ENCODE measurements at regions not wholly inside any gene's neighbourhood (a gene's known extent, or its start where the extent isn't known, plus 50 kb on each side); places are given as distances from the start of the nearest gene placed in this dataset.

DNA sequence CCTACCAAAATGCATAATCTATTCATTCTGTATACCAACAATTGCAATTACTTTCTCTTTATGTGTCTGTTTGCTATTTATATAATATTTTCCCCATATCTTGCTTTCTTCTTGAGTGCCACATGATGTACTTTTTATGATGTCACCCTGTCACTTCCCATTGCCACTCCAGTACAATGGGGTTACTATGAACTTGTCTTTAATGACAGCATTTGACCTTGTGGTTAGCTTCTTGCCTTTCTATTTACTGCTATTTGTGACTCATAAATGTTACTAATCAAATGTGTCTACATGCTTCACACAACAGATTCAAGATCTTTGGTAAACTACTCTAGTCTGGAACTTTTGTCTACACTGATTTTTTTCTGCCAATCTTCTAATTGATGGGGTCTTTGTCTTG, 486.3 kb downstream of the NR4A2 start:
- ATAC-seq (ENCODE audit: low FRiP score in 2 of 2) (no peak), DNase-seq (no peak)
- H3K27ac ChIP-seq = no peak overlapping the region
- TF ChIP-seq, protein P1, sequence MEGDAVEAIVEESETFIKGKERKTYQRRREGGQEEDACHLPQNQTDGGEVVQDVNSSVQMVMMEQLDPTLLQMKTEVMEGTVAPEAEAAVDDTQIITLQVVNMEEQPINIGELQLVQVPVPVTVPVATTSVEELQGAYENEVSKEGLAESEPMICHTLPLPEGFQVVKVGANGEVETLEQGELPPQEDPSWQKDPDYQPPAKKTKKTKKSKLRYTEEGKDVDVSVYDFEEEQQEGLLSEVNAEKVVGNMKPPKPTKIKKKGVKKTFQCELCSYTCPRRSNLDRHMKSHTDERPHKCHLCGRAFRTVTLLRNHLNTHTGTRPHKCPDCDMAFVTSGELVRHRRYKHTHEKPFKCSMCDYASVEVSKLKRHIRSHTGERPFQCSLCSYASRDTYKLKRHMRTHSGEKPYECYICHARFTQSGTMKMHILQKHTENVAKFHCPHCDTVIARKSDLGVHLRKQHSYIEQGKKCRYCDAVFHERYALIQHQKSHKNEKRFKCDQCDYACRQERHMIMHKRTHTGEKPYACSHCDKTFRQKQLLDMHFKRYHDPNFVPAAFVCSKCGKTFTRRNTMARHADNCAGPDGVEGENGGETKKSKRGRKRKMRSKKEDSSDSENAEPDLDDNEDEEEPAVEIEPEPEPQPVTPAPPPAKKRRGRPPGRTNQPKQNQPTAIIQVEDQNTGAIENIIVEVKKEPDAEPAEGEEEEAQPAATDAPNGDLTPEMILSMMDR (IDR thresholded peaks at IDR 0.05) = no peak
- TF ChIP-seq POLR2A (IDR thresholded peaks at IDR 0.05) (no peak), EP300 (IDR thresholded peaks at IDR 0.05) (no peak)
- no peaks in the 10 kb centered on the region for H3K36me3 ChIP-seq
- no peaks in the 10 kb centered on the region for H3K4me1 ChIP-seq
- H3K27me3 ChIP-seq = no peaks in the 10 kb centered on the region
- H3K4me3 ChIP-seq = no peak overlapping the region
- no peaks in the 10 kb centered on the region for H3K9me3 ChIP-seq

DNA sequence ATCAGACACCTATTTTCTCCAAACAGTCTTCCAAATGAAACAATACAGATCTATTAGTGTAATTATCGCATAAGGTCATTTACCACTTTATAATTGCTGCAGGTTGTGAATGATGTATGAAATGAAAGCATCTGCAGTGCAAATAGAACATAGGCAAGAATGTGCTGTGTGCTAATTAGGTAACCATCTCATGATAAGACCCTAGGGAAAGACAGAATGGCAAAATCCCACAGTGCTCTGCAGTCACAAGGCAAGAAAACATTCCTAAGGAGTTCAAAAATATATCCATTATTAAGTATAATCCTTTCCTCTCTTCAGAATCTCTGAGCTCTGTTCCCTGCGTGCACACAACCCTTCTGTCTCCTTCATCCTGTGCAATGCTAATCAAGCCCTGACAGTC, 488.1 kb downstream of the NR4A2 start:
- no peak overlapping the region for H3K27ac ChIP-seq
- H3K4me3 ChIP-seq = no peak overlapping the region
- WGBS, 2 donors = 89 to 92% methylated on average over 2 of the region's 2 CpGs
- H3K36me3 ChIP-seq = no peaks in the 10 kb centered on the region
- TF ChIP-seq EP300 (IDR thresholded peaks at IDR 0.05) (no peak), POLR2AphosphoS5 (IDR thresholded peaks at IDR 0.05) (no peak), POLR2A (IDR thresholded peaks at IDR 0.05) (no peak)
- TF ChIP-seq, protein P1 (IDR thresholded peaks at IDR 0.05) = no peak
- no peaks in the 10 kb centered on the region for H3K9me3 ChIP-seq
- ATAC-seq (ENCODE audit: low FRiP score in 2 of 2) (no peak), DNase-seq (no peak)
- no peaks in the 10 kb centered on the region for H3K27me3 ChIP-seq
- no peaks in the 10 kb centered on the region for H3K4me1 ChIP-seq

DNA sequence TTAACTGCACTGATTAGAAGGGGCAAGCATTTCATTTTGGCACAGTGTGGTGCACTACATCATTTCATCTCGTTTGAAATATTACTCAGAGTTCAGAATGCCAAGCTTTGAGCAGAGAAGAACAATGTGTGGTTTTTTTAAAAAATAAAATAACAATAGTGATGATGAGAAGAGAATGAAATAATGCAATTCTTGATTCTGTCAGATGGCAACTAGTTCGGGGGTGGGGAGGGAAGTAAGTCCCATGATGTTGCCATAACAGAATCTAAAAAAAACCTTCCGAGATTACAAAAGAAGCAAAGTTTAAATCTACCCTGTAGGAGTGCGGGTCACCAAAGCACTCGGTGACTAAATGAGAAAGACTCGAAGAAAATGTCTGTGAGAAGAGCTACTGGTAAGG, 490.4 kb downstream of the NR4A2 start:
- DNase-seq = no peak
- no peak for TF ChIP-seq POLR2A (IDR thresholded peaks at IDR 0.05)
- no peak for TF ChIP-seq EP300 (IDR thresholded peaks at IDR 0.05)
- TF ChIP-seq, protein P1 (IDR thresholded peaks at IDR 0.05) = no peak
- no peak for TF ChIP-seq POLR2AphosphoS5 (IDR thresholded peaks at IDR 0.05)
- no peak overlapping the region for H3K27ac ChIP-seq
- 55 to 61% methylated on average over 6 of the region's 6 CpGs for WGBS, 2 donors
- H3K4me1 ChIP-seq = no peaks in the 10 kb centered on the region
- H3K36me3 ChIP-seq = no peaks in the 10 kb centered on the region
- no peak for ATAC-seq (ENCODE audit: low FRiP score in 2 of 2)
- H3K27me3 ChIP-seq = no peaks in the 10 kb centered on the region
- H3K4me3 ChIP-seq = no peak overlapping the region
- H3K9me3 ChIP-seq = no peaks in the 10 kb centered on the region

DNA sequence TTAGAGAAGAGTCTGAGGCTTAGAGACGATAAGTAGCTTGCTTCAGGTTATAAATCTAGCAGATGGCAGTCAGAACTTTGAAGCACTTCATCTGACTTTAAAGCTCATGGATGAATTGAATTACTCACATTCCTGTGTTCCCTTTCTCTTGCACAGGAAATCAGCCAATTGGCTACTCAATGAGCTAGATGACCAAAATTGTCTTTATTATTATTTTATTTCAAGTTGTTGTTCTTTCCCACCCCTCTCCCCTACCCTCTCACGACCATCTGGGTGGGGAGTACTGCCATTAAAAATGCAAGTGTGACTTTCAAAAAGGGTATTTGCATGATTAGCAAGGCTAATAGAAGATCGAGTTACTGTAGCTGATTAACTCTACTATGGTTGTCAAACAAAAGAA, 491.1 kb downstream of the NR4A2 start:
- 9 to 17% methylated on average over 3 of the region's 3 CpGs for WGBS, 2 donors
- H3K27me3 ChIP-seq = no peaks in the 10 kb centered on the region
- no peak overlapping the region for H3K4me3 ChIP-seq
- H3K36me3 ChIP-seq = no peaks in the 10 kb centered on the region
- H3K27ac ChIP-seq = no peak overlapping the region
- ATAC-seq (ENCODE audit: low FRiP score in 2 of 2) = no peak
- H3K9me3 ChIP-seq = no peaks in the 10 kb centered on the region
- DNase-seq = no peak
- TF ChIP-seq EP300 (IDR thresholded peaks at IDR 0.05) = no peak
- TF ChIP-seq, protein P1 (IDR thresholded peaks at IDR 0.05) = no peak
- no peaks in the 10 kb centered on the region for H3K4me1 ChIP-seq

DNA sequence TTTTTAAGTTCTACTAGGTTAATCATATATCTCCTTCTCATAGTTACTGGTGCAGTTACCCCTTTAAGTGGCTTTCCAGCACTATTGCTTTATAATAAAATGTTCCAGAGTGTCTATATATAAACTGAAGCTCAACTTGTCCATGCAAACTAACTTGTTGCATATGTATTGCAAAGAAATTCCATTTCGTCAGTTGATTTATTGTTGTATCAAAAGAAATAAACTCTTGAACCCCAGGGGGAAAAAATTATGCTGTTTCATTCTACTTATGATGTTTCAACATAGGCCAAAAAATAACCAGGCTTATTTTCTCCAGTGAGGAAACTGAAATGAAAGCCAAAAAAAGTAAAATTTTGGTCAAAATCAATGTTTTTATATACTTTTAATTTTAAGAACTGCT, 491.9 kb downstream of the NR4A2 start:
- no peak overlapping the region for H3K4me3 ChIP-seq

More for the DNA sequence above, 491.9 kb downstream of the NR4A2 start:
- no peaks in the 10 kb centered on the region for H3K36me3 ChIP-seq
- no peaks in the 10 kb centered on the region for H3K27me3 ChIP-seq
- no peak overlapping the region for H3K27ac ChIP-seq
- DNase-seq (no peak), ATAC-seq (ENCODE audit: low FRiP score in 2 of 2) (no peak)
- H3K9me3 ChIP-seq = no peaks in the 10 kb centered on the region
- WGBS, 2 donors = 62 to 80% methylated on average over 1 of the region's 1 CpG
- no peaks in the 10 kb centered on the region for H3K4me1 ChIP-seq
- no peak for TF ChIP-seq EP300 (IDR thresholded peaks at IDR 0.05)
- TF ChIP-seq POLR2AphosphoS5 (IDR thresholded peaks at IDR 0.05) = no peak
- no peak for TF ChIP-seq POLR2A (IDR thresholded peaks at IDR 0.05)
- TF ChIP-seq, protein P1 (IDR thresholded peaks at IDR 0.05) = no peak
